ENCODE measurements at regions not wholly inside any gene's neighbourhood (a gene's known extent, or its start where the extent isn't known, plus 50 kb on each side); places are given as distances from the start of the nearest gene placed in this dataset.

- TF ChIP-seq, protein P1, sequence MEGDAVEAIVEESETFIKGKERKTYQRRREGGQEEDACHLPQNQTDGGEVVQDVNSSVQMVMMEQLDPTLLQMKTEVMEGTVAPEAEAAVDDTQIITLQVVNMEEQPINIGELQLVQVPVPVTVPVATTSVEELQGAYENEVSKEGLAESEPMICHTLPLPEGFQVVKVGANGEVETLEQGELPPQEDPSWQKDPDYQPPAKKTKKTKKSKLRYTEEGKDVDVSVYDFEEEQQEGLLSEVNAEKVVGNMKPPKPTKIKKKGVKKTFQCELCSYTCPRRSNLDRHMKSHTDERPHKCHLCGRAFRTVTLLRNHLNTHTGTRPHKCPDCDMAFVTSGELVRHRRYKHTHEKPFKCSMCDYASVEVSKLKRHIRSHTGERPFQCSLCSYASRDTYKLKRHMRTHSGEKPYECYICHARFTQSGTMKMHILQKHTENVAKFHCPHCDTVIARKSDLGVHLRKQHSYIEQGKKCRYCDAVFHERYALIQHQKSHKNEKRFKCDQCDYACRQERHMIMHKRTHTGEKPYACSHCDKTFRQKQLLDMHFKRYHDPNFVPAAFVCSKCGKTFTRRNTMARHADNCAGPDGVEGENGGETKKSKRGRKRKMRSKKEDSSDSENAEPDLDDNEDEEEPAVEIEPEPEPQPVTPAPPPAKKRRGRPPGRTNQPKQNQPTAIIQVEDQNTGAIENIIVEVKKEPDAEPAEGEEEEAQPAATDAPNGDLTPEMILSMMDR (conservative IDR thresholded peaks at IDR 0.05): no peak
- TF ChIP-seq EZH2 (IDR thresholded peaks at IDR 0.05; ENCODE audit: low read depth): no peak
Observed at GRCh38 chr7:79855172-79855571, 279.5 kb upstream of the GNAI1 start.
